Transverse colon (tissue), 4 donors: ENCODE measurements at regions not wholly inside any gene's neighbourhood (a gene's known extent, or its start where the extent isn't known, plus 50 kb on each side); places are given as distances from the start of the nearest gene placed in this dataset.

Source experiments
- CTCF ChIP-seq, 5 experiments: fragments of 200-600 bp in 3 of 5; fragments of 450-650 bp in 2 of 5; sonication (generic) in 3 of 5; IDR thresholded peaks; 1 replicate in 2 of 5; 2 replicates in 3 of 5; pipeline ENCODE4 v1.5.1; 2016 to 2017; ENCODE audit warnings: antibody characterized with exemption in 5 of 5, inconsistent platforms in 3 of 5, mild to moderate bottlenecking in 2 of 5, moderate library complexity in 1 of 5
- POLR2A ChIP-seq: fragments of 450-650 bp; IDR thresholded peaks from one replicate; pipeline ENCODE4 v1.6.1; 2016; ENCODE audit warnings: antibody characterized with exemption, mild to moderate bottlenecking, moderate library complexity
- POLR2AphosphoS5 ChIP-seq, 3 donors: sonication (generic); formaldehyde crosslinking; IDR thresholded peaks; one replicate each; pipeline ENCODE4 v1.6.1; 2016; ENCODE audit warnings: antibody characterized with exemption in 3 of 3

- TF ChIP-seq CTCF (IDR thresholded peaks at IDR 0.05) = no peak
- no peak for TF ChIP-seq POLR2A
- no peak for TF ChIP-seq POLR2AphosphoS5 (IDR thresholded peaks at IDR 0.05)
These were observed 210.6 kb upstream of the HS3ST3A1 start for GRCh38 chr17:13812350-13812749.
